ENCODE measurements at regions not wholly inside any gene's neighbourhood (a gene's known extent, or its start where the extent isn't known, plus 50 kb on each side); places are given as distances from the start of the nearest gene placed in this dataset.
A peak's percentile ranks its signal among the peaks of the same experiment; 100 is the strongest.

DNA sequence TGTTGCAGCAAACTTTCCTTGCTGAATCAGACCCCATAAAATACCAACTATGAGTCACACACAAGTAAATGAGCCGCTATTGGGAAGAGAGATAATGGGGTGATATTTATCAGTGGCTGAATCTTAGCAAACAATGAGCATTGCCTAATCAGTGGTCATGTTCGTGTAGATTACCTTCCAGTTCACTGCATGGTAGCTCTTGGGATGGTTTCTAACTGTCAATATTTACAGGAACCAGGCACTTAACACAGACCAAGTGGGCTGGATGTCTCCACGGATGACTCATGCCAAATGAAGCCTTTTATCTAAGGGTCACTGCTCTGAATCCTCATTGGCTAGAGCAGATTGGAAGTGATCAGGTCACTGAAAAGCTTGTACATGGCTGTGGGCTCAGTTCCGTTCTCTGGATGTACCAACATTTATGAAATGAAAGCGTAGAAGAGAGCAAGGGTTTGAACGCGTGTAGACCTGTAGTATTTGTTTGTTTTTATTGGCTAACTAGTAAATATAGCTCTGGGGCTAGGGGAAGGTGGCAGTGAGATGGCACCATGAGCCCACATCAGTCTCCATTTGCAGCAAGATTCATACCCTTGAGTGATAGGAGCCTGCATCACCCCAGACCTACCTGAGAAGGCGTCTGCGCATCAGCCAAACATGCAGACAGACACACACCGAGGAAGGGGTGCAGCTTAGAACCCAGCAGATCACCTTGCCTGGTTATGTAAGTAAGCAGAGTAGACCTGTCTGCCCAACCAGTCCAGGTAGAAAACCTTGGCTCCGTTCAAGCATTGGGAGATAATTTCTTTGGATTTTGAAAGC is 153.3 kb downstream of the TOMM20 start (continued):
- TF ChIP-seq, protein P1, sequence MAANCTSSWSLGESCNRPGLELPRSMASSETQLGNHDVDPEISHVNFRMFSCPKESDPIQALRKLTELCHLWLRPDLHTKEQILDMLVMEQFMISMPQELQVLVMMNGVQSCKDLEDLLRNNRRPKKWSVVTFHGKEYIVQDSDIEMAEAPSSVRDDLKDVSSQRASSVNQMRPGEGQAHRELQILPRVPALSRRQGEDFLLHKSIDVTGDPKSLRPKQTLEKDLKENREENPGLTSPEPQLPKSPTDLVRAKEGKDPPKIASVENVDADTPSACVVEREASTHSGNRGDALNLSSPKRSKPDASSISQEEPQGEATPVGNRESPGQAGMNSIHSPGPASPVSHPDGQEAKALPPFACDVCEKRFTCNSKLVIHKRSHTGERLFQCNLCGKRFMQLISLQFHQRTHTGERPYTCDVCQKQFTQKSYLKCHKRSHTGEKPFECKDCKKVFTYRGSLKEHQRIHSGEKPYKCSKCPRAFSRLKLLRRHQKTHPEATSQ (tag by site-specific recombination; IDR thresholded peaks at IDR 0.05): no peak
- TF ChIP-seq ZNF777 (tag by site-specific recombination; IDR thresholded peaks at IDR 0.05; ENCODE audit: borderline replicate concordance) (no peak), ZNF239 (tag by site-specific recombination; IDR thresholded peaks at IDR 0.05) (no peak), GFI1B (tag by site-specific recombination; IDR thresholded peaks at IDR 0.05) (peak; percentile 80; the same call in 1 of the 2 replicates), ZNF10 (tag by site-specific recombination; IDR thresholded peaks at IDR 0.05) (peak; percentile 99), ZNF140 (tag by site-specific recombination; IDR thresholded peaks at IDR 0.05) (no peak), SP3 (tag by site-specific recombination; IDR thresholded peaks at IDR 0.05) (0 out of 2 replicates have a peak, but pooled peaks have one; percentile 46), ZNF518A (tag by site-specific recombination; conservative IDR thresholded peaks at IDR 0.05; ENCODE audit: low read depth) (peak; percentile 72), ZNF214 (tag by site-specific recombination; IDR thresholded peaks at IDR 0.05; ENCODE audit: borderline replicate concordance) (no peak), GLI2 (tag by site-specific recombination; IDR thresholded peaks at IDR 0.05; ENCODE audit: borderline replicate concordance, low read depth) (peak; percentile 66), ZNF266 (tag by site-specific recombination; IDR thresholded peaks at IDR 0.05; ENCODE audit: low read depth) (no peak), ZNF623 (tag by site-specific recombination; IDR thresholded peaks at IDR 0.05) (peak; percentile 51), ZNF335 (tag by site-specific recombination; conservative IDR thresholded peaks at IDR 0.05) (peak; percentile 75), OVOL3 (tag by site-specific recombination; IDR thresholded peaks at IDR 0.05) (peak; percentile 74; the same call in 1 of the 2 replicates), ZFHX2 (tag by site-specific recombination; conservative IDR thresholded peaks at IDR 0.05) (peak; percentile 59), ZNF473 (tag by site-specific recombination; IDR thresholded peaks at IDR 0.05) (no peak), ZFP37 (tag by site-specific recombination; IDR thresholded peaks at IDR 0.05) (peak; percentile 72; the same call in 1 of the 2 replicates), ZNF670 (tag by site-specific recombination; IDR thresholded peaks at IDR 0.05; ENCODE audit: low read depth) (no peak), GLIS2 (tag by site-specific recombination; IDR thresholded peaks at IDR 0.05) (peak; percentile 45; the same call in 1 of the 2 replicates), ZSCAN23 (tag by site-specific recombination; IDR thresholded peaks at IDR 0.05) (0 out of 2 replicates have a peak, but pooled peaks have one; percentile 52)
- TF ChIP-seq, protein P2, sequence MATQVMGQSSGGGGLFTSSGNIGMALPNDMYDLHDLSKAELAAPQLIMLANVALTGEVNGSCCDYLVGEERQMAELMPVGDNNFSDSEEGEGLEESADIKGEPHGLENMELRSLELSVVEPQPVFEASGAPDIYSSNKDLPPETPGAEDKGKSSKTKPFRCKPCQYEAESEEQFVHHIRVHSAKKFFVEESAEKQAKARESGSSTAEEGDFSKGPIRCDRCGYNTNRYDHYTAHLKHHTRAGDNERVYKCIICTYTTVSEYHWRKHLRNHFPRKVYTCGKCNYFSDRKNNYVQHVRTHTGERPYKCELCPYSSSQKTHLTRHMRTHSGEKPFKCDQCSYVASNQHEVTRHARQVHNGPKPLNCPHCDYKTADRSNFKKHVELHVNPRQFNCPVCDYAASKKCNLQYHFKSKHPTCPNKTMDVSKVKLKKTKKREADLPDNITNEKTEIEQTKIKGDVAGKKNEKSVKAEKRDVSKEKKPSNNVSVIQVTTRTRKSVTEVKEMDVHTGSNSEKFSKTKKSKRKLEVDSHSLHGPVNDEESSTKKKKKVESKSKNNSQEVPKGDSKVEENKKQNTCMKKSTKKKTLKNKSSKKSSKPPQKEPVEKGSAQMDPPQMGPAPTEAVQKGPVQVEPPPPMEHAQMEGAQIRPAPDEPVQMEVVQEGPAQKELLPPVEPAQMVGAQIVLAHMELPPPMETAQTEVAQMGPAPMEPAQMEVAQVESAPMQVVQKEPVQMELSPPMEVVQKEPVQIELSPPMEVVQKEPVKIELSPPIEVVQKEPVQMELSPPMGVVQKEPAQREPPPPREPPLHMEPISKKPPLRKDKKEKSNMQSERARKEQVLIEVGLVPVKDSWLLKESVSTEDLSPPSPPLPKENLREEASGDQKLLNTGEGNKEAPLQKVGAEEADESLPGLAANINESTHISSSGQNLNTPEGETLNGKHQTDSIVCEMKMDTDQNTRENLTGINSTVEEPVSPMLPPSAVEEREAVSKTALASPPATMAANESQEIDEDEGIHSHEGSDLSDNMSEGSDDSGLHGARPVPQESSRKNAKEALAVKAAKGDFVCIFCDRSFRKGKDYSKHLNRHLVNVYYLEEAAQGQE (tag by site-specific recombination; IDR thresholded peaks at IDR 0.05): peak; percentile 54; the same call in 1 of the 2 replicates
- TF ChIP-seq, protein P3, sequence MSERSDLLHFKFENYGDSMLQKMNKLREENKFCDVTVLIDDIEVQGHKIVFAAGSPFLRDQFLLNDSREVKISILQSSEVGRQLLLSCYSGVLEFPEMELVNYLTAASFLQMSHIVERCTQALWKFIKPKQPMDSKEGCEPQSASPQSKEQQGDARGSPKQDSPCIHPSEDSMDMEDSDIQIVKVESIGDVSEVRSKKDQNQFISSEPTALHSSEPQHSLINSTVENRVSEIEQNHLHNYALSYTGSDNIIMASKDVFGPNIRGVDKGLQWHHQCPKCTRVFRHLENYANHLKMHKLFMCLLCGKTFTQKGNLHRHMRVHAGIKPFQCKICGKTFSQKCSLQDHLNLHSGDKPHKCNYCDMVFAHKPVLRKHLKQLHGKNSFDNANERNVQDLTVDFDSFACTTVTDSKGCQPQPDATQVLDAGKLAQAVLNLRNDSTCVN (tag by site-specific recombination; optimal IDR thresholded peaks at IDR 0.05): no peak
- TF ChIP-seq, protein P4, sequence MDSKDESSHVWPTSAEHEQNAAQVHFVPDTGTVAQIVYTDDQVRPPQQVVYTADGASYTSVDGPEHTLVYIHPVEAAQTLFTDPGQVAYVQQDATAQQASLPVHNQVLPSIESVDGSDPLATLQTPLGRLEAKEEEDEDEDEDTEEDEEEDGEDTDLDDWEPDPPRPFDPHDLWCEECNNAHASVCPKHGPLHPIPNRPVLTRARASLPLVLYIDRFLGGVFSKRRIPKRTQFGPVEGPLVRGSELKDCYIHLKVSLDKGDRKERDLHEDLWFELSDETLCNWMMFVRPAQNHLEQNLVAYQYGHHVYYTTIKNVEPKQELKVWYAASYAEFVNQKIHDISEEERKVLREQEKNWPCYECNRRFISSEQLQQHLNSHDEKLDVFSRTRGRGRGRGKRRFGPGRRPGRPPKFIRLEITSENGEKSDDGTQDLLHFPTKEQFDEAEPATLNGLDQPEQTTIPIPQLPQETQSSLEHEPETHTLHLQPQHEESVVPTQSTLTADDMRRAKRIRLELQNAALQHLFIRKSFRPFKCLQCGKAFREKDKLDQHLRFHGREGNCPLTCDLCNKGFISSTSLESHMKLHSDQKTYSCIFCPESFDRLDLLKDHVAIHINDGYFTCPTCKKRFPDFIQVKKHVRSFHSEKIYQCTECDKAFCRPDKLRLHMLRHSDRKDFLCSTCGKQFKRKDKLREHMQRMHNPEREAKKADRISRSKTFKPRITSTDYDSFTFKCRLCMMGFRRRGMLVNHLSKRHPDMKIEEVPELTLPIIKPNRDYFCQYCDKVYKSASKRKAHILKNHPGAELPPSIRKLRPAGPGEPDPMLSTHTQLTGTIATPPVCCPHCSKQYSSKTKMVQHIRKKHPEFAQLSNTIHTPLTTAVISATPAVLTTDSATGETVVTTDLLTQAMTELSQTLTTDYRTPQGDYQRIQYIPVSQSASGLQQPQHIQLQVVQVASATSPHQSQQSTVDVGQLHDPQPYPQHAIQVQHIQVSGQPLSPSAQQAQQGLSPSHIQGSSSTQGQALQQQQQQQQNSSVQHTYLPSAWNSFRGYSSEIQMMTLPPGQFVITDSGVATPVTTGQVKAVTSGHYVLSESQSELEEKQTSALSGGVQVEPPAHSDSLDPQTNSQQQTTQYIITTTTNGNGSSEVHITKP (tag by site-specific recombination; IDR thresholded peaks at IDR 0.05): peak; percentile 75

All from HEK293 (cell line).